PFSK-1 (cell line): ENCODE measurements at regions not wholly inside any gene's neighbourhood (a gene's known extent, or its start where the extent isn't known, plus 50 kb on each side); places are given as distances from the start of the nearest gene placed in this dataset.

Source experiments
- FOXP2 ChIP-seq: optimal IDR thresholded peaks from 2 replicates; pipeline ENCODE3; 2011; ENCODE audit warnings: borderline replicate concordance, control low read depth, inconsistent platforms; ENCODE audit not compliant: insufficient read depth; ENCODE audit errors: extremely low read length, extremely low read depth
- POLR2AphosphoS5 ChIP-seq: IDR thresholded peaks from 2 replicates; pipeline ENCODE4 v1.6.1; 2012; ENCODE audit warnings: low read depth, mild to moderate bottlenecking, control low read depth, low read length, moderate library complexity
- SIN3A ChIP-seq: IDR thresholded peaks from 2 replicates; pipeline ENCODE4 v1.6.1; 2012; ENCODE audit warnings: mild to moderate bottlenecking, low read length, moderate library complexity, borderline replicate concordance; ENCODE audit not compliant: insufficient read depth
- TAF1 ChIP-seq: IDR thresholded peaks from 2 replicates; pipeline ENCODE4 v1.6.1; 2012; ENCODE audit warnings: low read length, control low read depth, borderline replicate concordance; ENCODE audit not compliant: insufficient read depth
- TF ChIP-seq, protein P1 (sequence below), 2 experiments: IDR thresholded peaks; 2 replicates each; pipeline versions ENCODE4 v1.6.1 to v1.8.0; 2011 to 2012; ENCODE audit warnings: low read depth in 2 of 2, low read length in 2 of 2, control low read depth in 1 of 2, inconsistent platforms in 1 of 2, mild to moderate bottlenecking in 1 of 2, moderate library complexity in 1 of 2; ENCODE audit not compliant: insufficient read depth in 1 of 2

DNA sequence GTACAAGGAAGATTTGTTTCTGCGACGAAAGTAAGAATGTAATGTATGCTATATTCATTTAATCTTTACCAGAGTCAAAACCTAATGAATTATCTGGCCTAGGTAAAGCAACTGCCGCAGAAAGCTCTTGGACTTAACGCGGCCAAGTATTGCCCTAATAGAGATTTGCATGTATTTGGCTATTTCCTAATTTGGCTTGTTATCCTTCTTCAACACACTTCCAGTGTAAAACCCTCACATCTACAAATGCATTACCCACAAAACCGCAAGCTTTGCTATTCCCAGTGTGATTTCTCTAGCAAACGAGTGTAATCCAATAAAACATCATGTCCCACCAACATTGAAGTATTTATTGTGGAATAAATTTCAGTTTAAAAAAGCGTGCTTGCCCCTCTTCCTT is 123.8 kb upstream of the LMO4 start:
- TF ChIP-seq SIN3A = no peak
- no peak for TF ChIP-seq POLR2AphosphoS5
- no peak for TF ChIP-seq TAF1
- TF ChIP-seq FOXP2 = no peak
- TF ChIP-seq, protein P1, sequence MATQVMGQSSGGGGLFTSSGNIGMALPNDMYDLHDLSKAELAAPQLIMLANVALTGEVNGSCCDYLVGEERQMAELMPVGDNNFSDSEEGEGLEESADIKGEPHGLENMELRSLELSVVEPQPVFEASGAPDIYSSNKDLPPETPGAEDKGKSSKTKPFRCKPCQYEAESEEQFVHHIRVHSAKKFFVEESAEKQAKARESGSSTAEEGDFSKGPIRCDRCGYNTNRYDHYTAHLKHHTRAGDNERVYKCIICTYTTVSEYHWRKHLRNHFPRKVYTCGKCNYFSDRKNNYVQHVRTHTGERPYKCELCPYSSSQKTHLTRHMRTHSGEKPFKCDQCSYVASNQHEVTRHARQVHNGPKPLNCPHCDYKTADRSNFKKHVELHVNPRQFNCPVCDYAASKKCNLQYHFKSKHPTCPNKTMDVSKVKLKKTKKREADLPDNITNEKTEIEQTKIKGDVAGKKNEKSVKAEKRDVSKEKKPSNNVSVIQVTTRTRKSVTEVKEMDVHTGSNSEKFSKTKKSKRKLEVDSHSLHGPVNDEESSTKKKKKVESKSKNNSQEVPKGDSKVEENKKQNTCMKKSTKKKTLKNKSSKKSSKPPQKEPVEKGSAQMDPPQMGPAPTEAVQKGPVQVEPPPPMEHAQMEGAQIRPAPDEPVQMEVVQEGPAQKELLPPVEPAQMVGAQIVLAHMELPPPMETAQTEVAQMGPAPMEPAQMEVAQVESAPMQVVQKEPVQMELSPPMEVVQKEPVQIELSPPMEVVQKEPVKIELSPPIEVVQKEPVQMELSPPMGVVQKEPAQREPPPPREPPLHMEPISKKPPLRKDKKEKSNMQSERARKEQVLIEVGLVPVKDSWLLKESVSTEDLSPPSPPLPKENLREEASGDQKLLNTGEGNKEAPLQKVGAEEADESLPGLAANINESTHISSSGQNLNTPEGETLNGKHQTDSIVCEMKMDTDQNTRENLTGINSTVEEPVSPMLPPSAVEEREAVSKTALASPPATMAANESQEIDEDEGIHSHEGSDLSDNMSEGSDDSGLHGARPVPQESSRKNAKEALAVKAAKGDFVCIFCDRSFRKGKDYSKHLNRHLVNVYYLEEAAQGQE (IDR thresholded peaks at IDR 0.05; ENCODE audit: insufficient read depth in 1 of 2, low read depth in 2 of 2, low read length in 2 of 2) = no peak
